GM13977 (cell line): ENCODE measurements at regions not wholly inside any gene's neighbourhood (a gene's known extent, or its start where the extent isn't known, plus 50 kb on each side); places are given as distances from the start of the nearest gene placed in this dataset.
"Not testable (repeated sequence)": the region's sequence is repeated elsewhere in the genome, so short reads cannot be mapped to it uniquely, and the experiment has no call there.

Source experiments
- DNase-seq: peaks from one replicate; pipeline ENCODE4 v3.0.0; 2012; ENCODE audit warnings: low spot score
- CTCF ChIP-seq: IDR thresholded peaks from 2 replicates; pipeline ENCODE4 v1.5.1; 2012; ENCODE audit warnings: mild to moderate bottlenecking, control low read depth; ENCODE audit not compliant: insufficient read depth; ENCODE audit errors: extremely low read depth, missing control alignments
- in situ Hi-C: fragments of 300-500 bp; cut with MboI; formaldehyde crosslinking; loops from one replicate; pipeline ENCODE4 v1.12.0; 2022; ENCODE audit warnings: low sequenced_read_pairs, low pct_unique_long_range_greater_than_20kb, mixed read lengths, inconsistent platforms; ENCODE audit not compliant: unreplicated experiment

DNA sequence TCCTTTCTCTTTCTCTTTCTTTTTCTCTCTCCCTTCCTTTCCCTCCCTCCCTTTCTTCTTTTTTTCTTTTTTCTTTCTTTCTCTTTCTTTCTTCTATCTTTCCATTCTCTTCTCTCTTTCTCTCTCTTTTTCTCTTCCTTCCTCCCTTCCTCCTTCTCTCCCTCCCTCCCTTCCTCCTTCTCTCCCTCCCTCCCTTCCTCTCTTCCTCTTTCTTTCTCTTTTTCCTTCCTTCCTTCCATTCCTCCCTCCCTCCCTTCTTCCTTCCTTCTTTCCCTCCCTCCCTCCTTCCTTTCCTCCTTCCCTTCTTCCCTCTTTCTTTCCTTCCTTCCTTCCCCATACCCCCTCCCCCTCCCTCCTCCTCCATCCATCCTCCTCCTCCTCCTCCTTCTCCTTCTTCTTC, 243.3 kb upstream of the CTNND2 start:
- no peak for TF ChIP-seq CTCF
- no peak for DNase-seq
- in situ Hi-C loops: no loop called here

DNA sequence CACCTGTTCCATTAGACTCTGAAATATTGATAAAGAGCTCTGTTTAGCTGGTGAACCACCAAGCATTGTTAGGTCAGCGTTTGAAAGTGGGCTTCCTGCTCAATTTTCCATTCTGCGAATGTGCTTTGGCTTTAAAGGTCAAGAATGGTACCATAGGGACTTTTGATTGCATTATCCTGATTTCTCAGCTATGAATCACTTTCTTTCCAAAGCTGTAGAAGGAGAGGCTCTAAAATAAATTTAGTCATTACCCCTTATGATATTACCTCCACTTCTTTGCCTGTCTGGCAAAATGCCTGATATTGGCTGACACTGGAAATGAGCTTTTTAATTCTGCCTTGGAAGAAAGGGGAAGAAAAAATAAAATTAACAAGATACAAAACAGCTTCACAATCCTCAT, 237.2 kb upstream of the CTNND2 start:
- no peak for DNase-seq
- in situ Hi-C loops: no loop called here
- TF ChIP-seq CTCF: no peak

GRCh38 chr5:12133520-12133919, 229.3 kb upstream of the CTNND2 start:
- in situ Hi-C loops: no loop called here
- DNase-seq: no peak
- TF ChIP-seq CTCF: no peak

- DNase-seq, in situ Hi-C loops: not testable (repeated sequence)
These were observed 226.8 kb upstream of the CTNND2 start for GRCh38 chr5:12131020-12131419.

DNA sequence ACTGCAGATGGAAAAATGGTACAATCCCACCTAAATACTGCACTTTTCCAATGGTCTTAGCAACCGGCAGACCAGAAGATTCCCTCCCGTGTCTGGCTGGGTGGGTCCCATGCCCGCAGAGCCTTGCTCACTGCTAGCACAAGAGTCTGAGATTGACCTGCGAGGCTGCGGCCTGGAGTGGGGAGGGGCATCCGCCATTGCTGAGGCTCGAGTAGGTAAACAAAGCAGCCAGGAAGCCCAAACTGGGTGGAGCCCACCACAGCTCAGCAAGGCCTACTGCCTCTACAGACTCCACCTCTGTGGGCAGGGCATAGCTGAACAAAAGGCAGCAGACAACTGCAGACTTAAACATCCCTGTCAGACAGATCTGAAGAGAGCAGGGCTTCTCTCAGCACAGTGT, 221.6 kb upstream of the CTNND2 start:
- in situ Hi-C loops: no loop called here
- no peak for DNase-seq
- no peak for TF ChIP-seq CTCF

- TF ChIP-seq CTCF: no peak
- in situ Hi-C loops: no loop called here
These were observed 215.4 kb upstream of the CTNND2 start for GRCh38 chr5:12119657-12120056.

GRCh38 chr5:12114075-12114474, 209.8 kb upstream of the CTNND2 start:
- in situ Hi-C loops: no loop called here
- no peak for DNase-seq
- TF ChIP-seq CTCF: no peak

More at GRCh38 chr5:12119657-12120056, 215.4 kb upstream of the CTNND2 start:
- DNase-seq: no peak
